Panc1 (cell line): ENCODE measurements at regions not wholly inside any gene's neighbourhood (a gene's known extent, or its start where the extent isn't known, plus 50 kb on each side); places are given as distances from the start of the nearest gene placed in this dataset.

Source experiments
- CTCF ChIP-seq: fragments of 450-650 bp; IDR thresholded peaks from 2 replicates; pipeline ENCODE4 v1.5.1; 2017; ENCODE audit warnings: mild to moderate bottlenecking
- POLR2AphosphoS5 ChIP-seq: IDR thresholded peaks from 2 replicates; pipeline ENCODE4 v1.6.1; 2012; ENCODE audit warnings: mild to moderate bottlenecking, low read depth, low read length, moderate library complexity

GRCh38 chr3:137542049-137542448 lies 222.1 kb upstream of the SOX14 start:
- TF ChIP-seq CTCF (no peak), POLR2AphosphoS5 (no peak)
